AG04450 (cell line): ENCODE measurements at regions not wholly inside any gene's neighbourhood (a gene's known extent, or its start where the extent isn't known, plus 50 kb on each side); places are given as distances from the start of the nearest gene placed in this dataset.

Experiments
- CTCF ChIA-PET: fragments of 300-600, 350-600 bp; formaldehyde crosslinking; extraction: SDS; loops from one replicate; lab custom pipeline; 2022; ENCODE audit warnings: antibody characterized with exemption, inconsistent platforms; lab: Charles Lee
- POLR2A ChIA-PET: fragments of 350-600 bp; formaldehyde crosslinking; extraction: SDS; loops from one replicate; lab custom pipeline; 2021; ENCODE audit warnings: antibody characterized with exemption, inconsistent platforms; lab: Yijun Ruan, JAX
- DNase-seq: peaks from one replicate; pipeline ENCODE4 v3.0.0-alpha.2; 2011; ENCODE audit warnings: low read depth, low spot score
- H3K27ac ChIP-seq: one replicate; pipeline ENCODE4 v1.5.1; 2012; ENCODE audit warnings: low read depth, low read length, control low read depth
- H3K27me3 ChIP-seq: one replicate; pipeline ENCODE4 v1.6.0; 2012; ENCODE audit warnings: low read length; ENCODE audit not compliant: control insufficient read depth, insufficient read depth
- H3K4me3 ChIP-seq: 2 replicates; pipeline ENCODE4 v1.5.1; 2011; ENCODE audit warnings: mild to moderate bottlenecking, low read depth, low read length, control low read depth
- H3K9me3 ChIP-seq: 2 replicates; pipeline ENCODE4 v1.5.1; 2012; ENCODE audit warnings: low read length; ENCODE audit not compliant: control insufficient read depth, insufficient read depth
- TF ChIP-seq, protein P1 (sequence below): IDR thresholded peaks from 2 replicates; pipeline ENCODE4 v1.5.1; 2011; ENCODE audit warnings: low read depth, low read length, control low read depth, inconsistent platforms

DNA sequence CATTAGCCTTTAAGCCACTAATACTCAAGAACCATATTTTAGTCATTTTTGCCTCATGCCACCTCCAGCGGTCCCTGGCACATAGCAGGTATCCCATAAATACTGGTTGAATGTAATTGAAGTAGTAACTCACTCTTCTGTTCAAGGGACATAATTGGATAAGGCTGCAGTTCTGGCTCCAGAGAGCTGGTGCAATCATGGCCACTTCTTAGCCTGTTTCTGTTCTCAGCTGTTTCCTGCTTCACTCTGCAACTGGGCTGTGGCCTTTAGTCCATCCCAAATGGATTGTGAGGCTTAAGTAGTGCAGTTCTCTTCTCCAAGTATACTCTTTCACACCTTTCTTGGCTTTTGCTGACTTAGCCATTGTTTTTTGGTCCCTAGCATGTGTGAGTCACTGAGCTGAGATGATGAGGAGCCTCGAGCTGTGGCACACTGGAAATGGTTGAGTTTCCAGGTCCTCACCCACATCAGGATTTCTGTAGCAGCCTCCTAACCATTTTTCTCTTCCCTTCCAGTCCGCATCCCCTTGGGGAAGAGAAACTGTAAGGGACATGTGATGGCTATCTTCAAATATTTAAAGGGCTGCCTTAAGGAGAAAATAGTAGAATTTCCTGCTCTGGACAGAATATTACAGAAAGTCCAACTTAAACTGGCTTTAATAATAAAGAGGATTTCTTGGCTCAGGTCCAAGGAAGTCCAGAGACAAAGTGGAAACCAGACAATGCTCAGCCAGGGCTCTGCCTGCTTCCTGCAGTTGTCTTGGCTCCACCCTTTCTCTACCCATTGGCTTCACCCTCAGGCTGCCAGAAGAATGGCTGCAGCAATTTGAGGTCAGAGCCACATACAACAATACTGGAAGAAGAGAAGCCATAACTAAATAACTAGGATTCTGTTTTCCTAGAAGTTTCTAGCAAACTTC lies 305.4 kb upstream of the ROPN1 start:
- Histone ChIP-seq H3K27ac (no peak overlapping the region), H3K27me3 (peaks cover 8% of the 10 kb centered on the region), H3K9me3 (no peaks in the 10 kb centered on the region), H3K4me3 (no peak overlapping the region)
- TF ChIP-seq, protein P1, sequence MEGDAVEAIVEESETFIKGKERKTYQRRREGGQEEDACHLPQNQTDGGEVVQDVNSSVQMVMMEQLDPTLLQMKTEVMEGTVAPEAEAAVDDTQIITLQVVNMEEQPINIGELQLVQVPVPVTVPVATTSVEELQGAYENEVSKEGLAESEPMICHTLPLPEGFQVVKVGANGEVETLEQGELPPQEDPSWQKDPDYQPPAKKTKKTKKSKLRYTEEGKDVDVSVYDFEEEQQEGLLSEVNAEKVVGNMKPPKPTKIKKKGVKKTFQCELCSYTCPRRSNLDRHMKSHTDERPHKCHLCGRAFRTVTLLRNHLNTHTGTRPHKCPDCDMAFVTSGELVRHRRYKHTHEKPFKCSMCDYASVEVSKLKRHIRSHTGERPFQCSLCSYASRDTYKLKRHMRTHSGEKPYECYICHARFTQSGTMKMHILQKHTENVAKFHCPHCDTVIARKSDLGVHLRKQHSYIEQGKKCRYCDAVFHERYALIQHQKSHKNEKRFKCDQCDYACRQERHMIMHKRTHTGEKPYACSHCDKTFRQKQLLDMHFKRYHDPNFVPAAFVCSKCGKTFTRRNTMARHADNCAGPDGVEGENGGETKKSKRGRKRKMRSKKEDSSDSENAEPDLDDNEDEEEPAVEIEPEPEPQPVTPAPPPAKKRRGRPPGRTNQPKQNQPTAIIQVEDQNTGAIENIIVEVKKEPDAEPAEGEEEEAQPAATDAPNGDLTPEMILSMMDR, result no peak
- ChIA-PET CTCF (interaction anchor here (0.6 kb wide), 1 partner anchor 55 kb away, joined by 3 read pairs; no protein-coding TSS in a partner anchor), POLR2A (no interaction called here)
- DNase-seq, result no peak

DNA sequence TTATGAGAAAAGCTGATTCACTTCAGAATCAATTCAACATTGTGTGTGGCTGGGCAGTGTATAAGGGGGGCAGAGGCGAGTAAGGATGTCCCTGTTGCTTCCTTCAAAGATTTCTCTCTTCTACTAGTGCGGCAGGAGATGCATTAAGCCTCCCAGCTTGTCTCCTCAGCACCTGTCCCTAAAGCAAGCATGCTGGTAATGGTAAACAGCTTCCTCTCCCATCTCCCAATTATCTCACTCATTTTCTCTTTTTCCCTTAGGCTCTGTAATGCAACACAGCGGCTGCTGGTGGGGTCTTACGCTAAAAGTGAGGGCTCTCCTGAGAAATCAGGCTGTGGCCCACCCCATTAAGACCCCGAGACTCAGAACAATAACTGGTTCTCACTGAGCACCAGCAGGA lies 306.4 kb upstream of the ROPN1 start:
- CTCF ChIA-PET, result interaction anchor here (1.2 to 1.3 kb wide), 2 partner anchors 15 to 265 kb away, joined by 3 read pairs; partner anchors contain the start of gene KALRN
- POLR2A ChIA-PET, result no interaction called here

DNA sequence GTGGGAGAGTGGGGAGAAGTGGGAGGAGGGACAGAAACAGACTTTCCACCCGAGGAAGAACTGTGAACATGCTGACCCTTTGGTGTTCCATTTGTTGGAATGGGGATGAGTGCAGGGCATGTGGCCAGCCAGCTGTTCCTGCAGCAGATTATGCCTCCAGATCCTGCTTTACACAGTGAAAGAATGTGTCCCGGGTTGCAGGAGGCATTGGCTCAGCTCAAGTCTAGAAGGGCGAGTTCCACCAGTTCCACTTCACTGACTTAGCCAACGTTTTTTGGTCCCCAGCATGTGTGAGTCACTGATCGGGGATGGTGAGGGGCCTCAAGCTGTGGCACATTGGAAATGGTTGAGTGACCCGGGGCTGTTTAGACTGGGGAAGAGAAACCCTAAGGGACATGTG lies 307.0 kb upstream of the ROPN1 start:
- Histone ChIP-seq H3K27me3 (peaks cover 11% of the 10 kb centered on the region), H3K4me3 (no peak overlapping the region), H3K9me3 (no peaks in the 10 kb centered on the region), H3K27ac (no peak overlapping the region)
- no peak for DNase-seq
- TF ChIP-seq, protein P1, result no peak
- POLR2A ChIA-PET, result no interaction called here
- CTCF ChIA-PET, result interaction anchor here (1.2 to 1.3 kb wide), 2 partner anchors 16 to 266 kb away, joined by 3 read pairs; partner anchors contain the start of gene KALRN

More for the DNA sequence above, 306.4 kb upstream of the ROPN1 start:
- Histone ChIP-seq H3K4me3 (no peak overlapping the region), H3K27me3 (peaks cover 8% of the 10 kb centered on the region), H3K9me3 (no peaks in the 10 kb centered on the region), H3K27ac (no peak overlapping the region)
- no peak for DNase-seq
- TF ChIP-seq, protein P1, result no peak

DNA sequence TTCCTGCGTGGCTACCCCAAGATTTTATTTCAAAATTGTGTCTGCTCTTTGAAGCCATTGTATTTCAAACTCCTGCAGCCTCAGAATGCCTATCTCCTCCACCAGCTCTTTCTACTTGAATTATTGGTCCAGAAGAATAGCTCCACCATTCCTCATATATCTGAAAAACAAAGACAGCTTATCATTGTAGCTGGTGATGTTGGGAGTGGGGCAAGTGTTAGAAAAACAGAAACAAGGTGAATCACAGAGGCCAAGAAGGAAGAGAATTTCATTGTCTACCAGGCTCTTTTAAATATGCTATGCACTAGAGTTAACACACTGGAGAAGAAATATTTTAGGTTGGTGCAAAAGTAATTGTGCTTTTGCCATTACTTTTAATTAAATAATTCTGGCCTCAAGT lies 307.9 kb upstream of the ROPN1 start:
- H3K27ac ChIP-seq, result no peak overlapping the region
- TF ChIP-seq, protein P1, result no peak
- H3K9me3 ChIP-seq, result no peaks in the 10 kb centered on the region
- CTCF ChIA-PET, result interaction anchor here (0.8 to 1.4 kb wide), 2 partner anchors 261 to 267 kb away, joined by 3 read pairs; partner anchors contain the start of gene KALRN
- no peak overlapping the region for H3K4me3 ChIP-seq
- DNase-seq, result no peak
- H3K27me3 ChIP-seq, result peaks cover 12% of the 10 kb centered on the region
- POLR2A ChIA-PET, result no interaction called here

DNA sequence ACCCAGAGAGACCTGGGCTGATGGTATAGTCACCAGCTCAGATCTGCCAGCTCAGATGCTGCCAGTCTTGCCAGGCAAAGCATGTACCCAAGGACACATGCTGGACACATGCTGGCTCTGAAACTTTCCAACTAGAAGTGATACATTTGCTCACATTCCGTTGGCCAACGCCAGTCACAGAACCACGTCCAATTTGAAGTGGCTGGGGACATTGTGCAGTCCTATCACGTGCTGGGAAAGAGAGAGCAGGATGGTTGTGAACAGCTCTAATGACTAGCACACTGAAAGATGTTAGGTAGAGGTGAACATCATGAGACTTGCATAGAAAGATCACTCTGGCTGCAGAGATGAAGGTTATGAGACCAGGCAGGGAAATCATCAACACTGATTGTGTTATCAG lies 308.5 kb upstream of the ROPN1 start:
- Histone ChIP-seq H3K4me3 (no peak overlapping the region), H3K27me3 (peaks cover 12% of the 10 kb centered on the region), H3K9me3 (no peaks in the 10 kb centered on the region; the same call in 1 of the 2 replicates), H3K27ac (no peak overlapping the region)
- TF ChIP-seq, protein P1, result no peak
- CTCF ChIA-PET, result interaction anchor here (1.4 kb wide), 1 partner anchor 267 kb away, joined by 3 read pairs; the partner anchor contains the start of gene KALRN
- POLR2A ChIA-PET, result no interaction called here
- DNase-seq, result no peak
